GM18511 (cell line): ENCODE measurements at regions not wholly inside any gene's neighbourhood (a gene's known extent, or its start where the extent isn't known, plus 50 kb on each side); places are given as distances from the start of the nearest gene placed in this dataset.

ENCODE experiments used
- ATAC-seq: cut with Tn5 transposase; IDR thresholded peaks from one replicate; pipeline ENCODE4 v1.9.1; 2021; ENCODE audit warnings: mild to moderate bottlenecking, moderate library complexity; ENCODE audit not compliant: unreplicated experiment

DNA sequence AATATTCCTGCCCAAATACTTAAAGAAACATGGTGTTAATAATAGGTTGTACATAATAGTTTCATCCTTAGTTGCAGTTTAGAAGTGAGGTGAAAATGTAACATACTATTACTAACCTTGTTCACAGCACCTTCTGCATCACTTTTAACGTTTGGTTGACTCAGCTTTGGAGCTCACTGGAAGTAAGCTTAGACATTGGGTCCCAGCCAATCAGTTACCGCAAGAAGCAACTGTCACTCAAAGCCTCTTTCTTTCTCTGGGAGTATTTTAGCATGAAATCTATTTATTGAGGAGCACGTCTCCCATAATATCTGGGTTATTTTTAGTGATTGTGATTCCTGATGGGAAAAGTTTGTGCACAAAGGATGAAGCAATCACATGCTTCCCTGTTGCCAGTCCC lies 472.6 kb downstream of the SNAPC1 start:
- ATAC-seq: no peak

DNA sequence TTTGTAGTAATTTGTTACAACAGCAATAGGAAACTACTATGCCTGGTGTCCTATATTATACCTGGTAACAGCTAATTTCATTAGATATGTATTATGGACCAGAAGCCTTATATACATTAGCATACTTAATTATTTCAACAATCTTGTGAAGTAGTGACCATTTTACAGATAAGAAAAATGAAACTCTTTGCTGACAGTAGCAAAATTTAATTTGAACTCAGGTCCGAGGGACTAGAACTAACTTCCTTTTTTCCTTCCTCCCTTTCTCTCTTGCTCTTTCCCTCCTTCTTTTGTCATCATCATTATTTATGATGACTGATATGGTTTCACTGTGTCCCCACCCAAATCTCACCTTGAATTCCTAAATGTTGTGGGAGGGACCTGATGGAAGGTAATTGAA lies 482.0 kb downstream of the SNAPC1 start:
- ATAC-seq: no peak

DNA sequence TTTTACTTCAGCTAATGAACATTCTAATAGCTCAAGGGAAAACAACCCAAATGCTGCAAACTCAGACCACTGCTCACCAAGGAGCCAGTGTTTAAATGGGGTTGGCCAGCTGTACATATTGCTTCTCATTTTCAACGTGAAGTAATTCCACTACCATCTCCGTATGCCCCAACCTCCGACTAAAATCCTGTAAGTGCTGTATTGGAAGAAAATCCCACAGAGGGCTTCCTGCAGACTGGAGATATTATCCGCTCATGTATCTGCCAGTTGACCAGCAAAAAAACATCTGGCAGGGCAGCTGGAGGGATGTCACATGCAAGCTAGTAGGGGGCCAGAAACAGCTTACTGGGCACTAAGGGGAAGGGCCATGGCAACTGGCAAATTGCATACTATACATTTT lies 485.0 kb downstream of the SNAPC1 start:
- ATAC-seq: no peak

DNA sequence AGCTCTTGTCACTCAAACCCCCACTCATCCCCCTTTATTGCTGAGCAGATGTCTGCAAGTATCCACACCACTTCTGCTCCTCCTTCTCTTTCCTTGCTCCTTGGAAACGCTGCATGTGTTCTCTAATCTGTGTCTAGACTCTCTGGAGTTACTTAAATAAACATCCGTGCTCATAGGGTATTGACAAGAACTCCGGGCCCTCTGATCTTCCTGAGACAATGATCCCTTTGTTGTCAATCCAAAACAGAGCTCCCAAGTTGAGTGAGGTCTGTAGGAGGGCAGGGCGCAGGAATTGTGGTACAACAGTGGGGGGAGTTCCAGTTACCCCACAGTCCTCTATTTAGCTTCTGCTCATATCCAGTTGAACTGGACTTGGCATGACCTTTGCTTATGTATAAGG lies 489.0 kb downstream of the SNAPC1 start:
- no peak for ATAC-seq

DNA sequence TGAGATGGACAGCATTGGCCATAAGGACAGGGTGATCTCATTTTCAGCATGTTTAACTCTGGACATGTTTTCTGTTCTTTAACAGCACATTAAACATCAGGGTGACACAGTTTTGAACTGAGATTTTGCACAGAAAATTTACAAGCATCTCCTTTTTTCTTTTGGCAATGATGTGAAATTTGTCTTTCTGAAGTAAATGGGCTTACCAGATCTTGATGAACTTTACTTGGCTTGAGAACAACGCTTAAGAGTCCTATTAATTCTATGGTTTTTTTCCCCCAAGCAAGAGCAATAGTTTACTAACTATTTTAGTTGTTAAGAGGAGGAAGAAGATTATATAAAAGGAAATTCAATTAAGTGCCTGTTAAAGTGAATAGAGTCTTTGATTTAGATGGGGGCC lies 491.0 kb downstream of the SNAPC1 start:
- no peak for ATAC-seq

DNA sequence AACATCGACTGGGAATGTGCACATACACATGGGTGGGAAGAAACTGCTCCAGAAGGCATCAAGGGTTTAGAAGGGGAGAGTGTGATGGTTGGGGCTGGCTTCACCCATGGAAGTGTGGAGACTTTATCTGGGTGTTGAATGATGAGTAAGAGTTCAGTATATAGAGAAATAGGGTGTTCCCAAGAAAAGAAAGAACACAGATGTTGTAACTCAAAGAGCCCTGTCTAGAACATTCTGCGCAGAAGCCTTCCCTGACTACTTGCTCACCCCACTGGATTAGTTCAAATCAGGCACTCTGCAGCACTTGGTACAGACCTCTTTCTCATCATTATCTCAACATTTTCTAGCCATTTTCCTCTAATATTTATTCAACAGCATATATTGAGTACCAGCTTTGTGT lies 491.7 kb downstream of the SNAPC1 start:
- no peak for ATAC-seq

DNA sequence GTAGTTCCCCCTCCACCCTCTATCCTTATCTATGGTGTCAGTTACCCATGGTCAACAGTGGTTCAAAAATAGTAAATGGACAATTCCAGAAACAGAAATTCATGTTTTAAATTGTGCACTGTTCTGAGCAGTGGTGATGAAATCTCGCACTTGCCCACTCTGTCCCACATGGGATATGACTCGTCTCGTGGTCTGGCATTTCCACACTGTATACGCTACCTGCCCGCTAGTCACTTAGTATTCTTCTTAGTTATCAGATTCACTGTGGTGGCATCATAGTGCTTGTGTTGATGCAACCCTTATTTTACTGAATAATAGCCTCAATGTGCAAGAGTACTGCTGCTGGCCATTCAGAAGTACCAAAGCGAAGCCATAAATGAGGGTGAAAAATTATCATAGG lies 507.0 kb downstream of the SNAPC1 start:
- ATAC-seq: no peak

DNA sequence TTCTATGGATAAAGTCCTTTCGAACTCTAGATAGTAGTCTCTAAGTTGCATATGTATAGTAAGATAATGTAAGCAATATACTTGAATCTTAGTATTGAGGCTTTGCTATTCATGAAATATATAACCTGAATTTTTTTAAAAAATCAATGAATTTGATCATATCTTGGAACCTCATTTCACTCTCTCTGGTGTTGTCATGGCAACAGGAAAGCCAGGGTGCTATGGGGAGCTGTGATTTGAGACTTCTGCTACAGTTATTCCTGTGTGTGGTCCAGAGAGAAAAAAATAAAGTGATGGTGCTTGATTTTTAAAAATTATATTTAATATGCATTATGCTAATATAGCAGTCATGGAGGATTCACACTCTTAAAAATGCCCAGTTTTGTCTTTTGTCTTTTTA lies 508.0 kb downstream of the SNAPC1 start:
- no peak for ATAC-seq

DNA sequence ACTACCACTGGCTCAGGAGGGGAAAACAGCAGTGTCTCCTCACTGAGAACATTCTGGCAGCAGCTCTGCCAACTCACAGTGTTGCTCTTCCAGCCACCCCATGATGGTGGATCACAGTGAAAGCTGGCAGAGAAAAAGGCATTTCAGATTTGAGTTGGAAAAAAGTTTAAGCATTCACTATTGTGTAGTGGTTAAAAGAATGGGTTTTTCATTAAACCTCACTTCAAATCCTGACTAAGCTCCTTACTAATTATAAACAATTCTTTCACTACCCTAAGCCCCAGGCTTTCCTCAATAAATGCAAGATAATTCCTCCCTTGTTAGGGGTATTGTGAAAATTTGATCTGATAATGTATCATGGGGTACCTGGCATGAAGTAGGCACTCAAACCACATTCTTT lies 518.1 kb downstream of the SNAPC1 start:
- ATAC-seq: no peak

DNA sequence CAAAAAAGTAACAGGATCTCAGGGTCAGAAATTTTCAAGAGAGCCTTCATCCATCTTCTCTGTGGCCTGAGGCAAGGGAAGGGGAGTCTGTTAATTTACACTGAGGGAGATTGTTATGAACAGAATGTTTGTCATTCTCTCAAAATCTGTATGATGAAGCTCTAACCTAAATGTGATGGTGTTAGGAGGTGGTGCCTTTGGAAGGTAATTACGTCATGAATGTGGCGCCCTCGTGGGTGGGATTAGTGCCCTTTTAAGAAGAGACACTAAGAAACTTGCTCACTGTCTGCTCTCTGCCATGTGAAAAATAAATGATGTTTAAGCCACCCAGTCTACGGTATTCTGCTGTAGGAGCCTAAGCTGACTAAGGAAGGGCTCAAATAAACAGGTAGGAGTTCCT lies 521.6 kb downstream of the SNAPC1 start:
- ATAC-seq: no peak

DNA sequence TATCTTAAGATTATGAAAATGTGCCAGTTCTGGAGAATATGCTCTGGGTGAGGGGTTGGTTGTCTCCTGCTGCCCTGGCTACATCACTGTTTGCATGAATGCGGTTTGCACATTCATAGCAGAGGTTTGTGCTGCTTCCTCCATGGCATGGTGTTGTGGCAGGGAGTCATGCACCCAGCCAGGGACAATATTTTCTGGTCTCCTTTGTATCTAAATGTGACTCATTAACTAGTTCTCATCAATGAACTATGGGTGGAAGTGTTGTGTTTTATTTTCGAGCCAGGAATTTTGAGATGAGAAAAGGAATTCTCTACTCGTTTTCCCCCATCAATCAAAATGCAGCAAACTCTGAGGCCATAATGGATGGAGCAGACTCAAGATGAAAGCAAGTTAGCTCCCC lies 527.3 kb downstream of the SNAPC1 start:
- ATAC-seq: no peak

DNA sequence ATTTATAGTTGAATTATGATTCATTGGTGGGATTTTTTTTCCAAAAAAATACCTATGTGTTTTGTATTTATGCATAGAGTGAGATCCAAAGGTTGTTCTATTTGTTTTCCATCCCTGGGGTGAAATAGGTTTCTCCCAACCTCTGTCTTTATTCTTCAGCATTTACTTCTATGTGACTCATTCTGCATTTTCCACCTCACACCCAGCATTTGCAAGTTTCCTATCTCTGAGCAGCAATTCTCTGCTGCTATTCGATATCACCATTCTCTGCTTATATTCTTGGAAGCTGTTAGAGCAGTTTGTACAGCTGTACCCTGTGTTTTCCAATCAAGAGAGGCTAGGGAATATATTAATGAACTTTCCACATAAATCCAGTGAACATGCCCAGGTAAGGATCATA lies 538.9 kb downstream of the SNAPC1 start:
- no peak for ATAC-seq

DNA sequence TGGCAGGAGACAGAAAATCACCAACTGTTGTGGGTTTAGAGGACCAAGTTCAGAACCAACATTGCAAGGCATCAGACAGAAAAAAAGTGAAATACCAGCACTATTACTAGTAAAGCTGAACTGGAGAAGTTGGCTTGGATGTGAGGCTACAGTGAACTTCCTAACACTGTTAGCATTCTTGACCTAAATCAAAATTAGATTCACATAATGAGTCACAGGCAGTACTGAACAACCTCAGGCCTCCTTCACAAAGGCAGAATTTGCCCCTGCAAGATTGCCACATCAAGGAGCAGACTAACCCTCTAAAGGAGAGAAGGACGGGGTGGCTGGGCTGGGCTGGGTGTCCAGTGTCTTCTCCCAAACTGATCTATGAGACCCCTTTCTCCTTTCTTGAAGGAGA lies 539.7 kb downstream of the SNAPC1 start:
- no peak for ATAC-seq

DNA sequence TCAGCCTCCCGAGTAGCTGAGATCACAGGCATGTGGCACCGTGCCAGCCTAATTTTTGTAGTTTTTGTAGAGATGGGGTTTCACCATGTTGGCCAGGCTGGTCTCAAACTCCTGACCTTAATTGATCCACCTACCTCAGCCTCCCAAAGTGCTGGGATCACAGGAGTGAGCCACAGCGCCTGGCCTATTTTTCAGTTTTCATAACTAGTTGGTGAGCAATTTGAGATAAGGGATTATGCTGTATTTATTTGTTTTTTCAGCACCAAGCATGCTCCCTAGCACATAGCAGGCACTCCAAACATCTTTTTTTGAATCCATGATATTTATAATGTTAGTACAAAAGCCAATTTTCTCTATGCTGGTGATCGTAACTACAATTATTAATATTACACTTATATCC lies 541.2 kb downstream of the SNAPC1 start:
- ATAC-seq: no peak

DNA sequence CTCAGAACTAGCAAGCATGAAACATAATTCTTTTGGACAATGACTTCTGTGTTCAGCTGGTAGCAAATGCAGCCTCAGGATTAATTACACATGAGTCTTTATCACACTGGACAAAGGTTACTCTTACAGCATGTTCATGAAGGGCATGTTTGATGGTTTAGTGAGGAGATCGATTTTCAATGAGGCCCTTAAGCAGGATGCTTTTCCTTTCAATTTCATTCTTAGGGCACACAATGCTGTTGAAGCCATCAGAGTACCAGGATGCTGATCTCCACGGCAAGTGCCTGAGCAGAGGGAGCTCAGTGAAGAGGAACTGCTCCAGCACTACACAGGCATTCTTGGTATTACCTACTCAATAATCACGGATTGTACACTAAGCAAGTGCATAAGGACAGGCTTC lies 542.0 kb downstream of the SNAPC1 start:
- no peak for ATAC-seq

DNA sequence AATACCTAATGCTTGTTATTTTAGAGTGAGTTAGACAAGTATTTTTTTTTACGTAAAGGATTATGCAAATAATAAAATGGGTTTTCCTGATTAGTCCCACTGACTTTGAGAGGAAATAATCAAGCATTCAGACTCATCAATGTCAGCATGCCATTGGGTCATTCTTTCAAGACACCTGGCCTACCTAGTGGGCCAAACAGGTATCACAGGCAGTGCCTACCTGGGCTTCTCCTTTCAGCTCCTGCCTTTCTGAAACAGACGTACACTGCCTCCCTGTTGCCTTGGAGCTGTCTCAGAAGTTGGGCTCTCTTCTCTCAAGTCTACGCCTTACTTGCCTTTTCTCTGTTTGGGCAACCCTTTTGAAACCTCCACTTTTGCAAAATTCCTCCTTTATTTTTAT lies 545.6 kb downstream of the SNAPC1 start:
- no peak for ATAC-seq

DNA sequence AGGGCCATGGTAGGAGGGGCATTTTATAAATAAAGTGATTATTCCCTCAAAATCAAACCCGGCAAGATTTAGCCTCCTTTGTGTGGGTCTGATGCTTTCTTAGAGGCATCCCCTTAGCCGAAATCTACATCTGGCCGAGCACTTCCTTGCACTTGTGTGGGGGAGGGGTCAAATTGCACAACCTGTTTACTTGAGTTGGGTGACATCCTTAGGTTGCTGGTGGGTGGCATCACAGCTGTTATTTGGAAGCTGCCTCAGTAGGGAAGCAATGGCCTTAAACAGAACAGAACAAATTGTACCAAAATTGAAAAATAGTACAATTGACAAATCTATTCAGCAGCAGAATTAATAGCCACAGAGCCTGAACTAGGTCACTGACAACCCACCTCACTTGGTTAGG lies 546.1 kb downstream of the SNAPC1 start:
- ATAC-seq: no peak

DNA sequence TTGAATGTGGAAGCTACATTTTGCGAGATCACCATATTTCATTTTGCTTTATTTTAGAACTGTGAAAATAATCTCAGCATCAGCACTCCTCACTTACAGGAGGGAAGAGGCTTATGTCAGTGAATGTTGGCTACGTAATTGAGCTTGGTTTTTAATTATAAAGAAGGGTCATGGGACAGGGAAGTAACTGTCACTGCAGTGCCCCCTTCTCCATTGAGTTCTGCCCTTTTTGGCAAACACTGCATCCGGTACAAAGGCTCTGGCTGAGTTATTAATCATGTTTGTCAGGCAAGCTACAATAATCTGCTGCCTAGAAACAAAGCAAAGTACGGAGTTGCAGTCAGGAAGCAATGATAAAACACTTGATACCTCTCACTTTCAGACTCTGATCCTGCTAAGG lies 546.7 kb downstream of the SNAPC1 start:
- ATAC-seq: no peak

DNA sequence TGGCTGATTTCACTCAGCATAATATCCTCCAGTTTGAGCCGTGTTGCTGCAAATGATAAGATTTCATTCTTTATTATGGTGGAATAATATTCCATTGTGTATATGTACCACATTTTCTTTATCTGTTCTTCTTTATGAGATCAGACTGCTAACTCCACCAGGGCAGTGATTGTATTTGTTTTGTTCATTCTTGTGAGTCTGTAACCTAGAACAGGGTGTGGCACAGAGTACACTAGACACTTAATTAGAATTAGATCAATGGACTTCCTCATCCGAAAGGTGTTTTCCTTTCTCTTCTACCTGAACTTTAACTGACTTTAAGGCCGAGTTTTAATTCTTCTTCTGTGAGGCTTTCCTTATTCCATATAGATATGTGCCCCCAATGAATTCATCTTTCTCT lies 551.0 kb downstream of the SNAPC1 start:
- no peak for ATAC-seq

DNA sequence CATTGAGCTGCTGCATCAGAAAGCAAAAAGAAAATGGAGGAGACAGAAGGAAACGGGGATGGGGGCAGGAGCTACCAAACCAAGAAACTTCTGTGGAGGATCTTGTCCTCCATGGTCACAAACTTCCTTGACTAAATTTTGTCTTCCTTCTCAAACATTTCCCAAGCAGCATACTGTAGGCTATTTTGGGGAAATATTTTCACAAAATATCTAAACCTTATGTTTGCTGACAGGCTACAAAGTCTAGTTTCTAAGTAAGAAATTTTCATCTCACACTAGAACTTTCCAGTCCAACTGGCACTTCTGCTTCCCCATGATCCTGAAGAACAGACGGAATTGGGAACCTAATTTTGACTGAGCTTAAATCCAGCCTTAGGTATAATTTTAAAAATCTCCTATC lies 552.0 kb downstream of the SNAPC1 start:
- ATAC-seq: no peak

DNA sequence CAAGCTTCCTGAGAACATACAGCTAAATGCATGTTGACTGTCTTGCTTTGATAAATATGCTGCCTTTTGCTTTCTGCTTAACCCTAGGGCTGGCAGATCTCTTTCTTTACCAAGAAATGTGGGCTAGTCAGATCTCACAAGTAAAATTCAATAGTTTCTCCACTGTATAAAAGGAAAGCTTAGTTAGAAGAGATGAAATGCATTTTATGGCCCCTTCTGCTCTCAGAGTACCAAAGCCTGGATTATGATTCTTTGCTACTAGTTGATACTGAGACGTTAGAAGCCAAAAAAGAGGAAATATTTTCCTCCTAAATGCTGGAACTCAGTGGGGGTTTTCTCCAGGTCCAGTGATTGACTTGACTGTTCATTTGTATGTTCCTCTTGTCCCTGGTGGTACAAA lies 552.7 kb downstream of the SNAPC1 start:
- ATAC-seq: no peak

DNA sequence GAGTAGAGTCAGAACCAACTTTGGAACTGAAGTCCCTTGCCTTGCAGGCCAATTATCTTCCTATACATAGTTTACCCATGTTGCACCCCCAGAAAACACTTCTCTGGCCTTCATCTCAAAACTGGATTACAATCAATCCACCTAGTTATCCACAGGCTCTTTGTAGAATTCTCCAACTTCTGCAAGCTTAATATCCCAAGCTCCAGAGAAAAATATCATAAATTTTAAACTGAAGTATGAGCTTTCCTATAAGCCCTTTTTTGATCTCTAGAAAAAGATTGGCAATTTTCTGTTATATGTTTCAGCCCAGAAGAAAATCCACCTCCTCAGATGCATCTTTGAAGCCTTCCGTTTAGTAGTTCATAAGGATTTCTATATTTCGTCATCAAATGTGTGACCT lies 553.4 kb downstream of the SNAPC1 start:
- no peak for ATAC-seq

DNA sequence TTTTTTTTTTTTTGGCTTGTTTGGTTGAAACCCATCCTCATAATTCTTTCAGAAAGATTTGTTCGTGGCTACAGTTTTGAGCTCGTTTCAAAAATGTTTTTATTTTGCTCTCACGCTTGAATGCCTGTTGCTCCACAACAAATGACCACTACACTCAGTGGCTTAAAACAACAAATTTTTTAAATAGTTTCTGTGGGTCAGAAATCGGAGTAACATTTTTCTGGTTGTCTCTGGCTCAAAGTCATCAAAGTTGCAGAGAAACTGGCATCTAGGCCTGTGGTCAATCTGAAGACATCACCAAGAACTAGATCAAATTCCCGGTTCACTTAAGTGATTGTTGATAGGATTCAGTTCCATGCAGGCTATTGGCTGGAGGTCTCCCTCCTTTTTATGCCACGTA lies 560.0 kb downstream of the SNAPC1 start:
- ATAC-seq: no peak

DNA sequence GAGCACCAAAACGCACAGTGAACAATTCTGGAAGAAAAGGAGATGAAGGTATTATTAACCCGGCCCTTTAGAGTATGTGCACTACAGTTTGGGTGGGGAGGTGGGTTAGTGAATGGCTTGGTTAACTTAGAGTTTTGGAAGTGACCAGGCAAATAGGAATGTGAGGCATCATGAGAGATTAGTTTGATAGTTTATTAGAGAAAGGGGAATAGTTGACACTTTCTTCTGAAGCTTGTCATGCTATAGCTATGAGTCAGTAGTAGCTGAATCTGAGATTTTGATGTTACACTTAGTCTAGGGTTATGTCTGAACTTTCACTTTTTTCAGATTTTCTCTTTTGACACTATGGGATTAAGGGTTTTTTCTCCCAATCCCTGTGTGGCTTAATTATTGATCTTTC lies 567.2 kb downstream of the SNAPC1 start:
- ATAC-seq: no peak
